A673 (cell line): ENCODE measurements at regions not wholly inside any gene's neighbourhood (a gene's known extent, or its start where the extent isn't known, plus 50 kb on each side); places are given as distances from the start of the nearest gene placed in this dataset.

Experiments used
- EZH2 ChIP-seq: fragments of 200-600 bp; sonication (generic); IDR thresholded peaks from 2 replicates; pipeline ENCODE4 v1.6.1; 2017; ENCODE audit warnings: borderline replicate concordance, low read depth, mild to moderate bottlenecking, mixed read lengths, antibody characterized with exemption, low read length; ENCODE audit not compliant: poor library complexity, severe bottlenecking
- TF ChIP-seq, protein P1 (sequence below): fragments of 300-800, 200-600 bp; sonication (generic); conservative IDR thresholded peaks from 2 replicates; pipeline ENCODE4 v1.5.1; 2017; ENCODE audit warnings: low read depth, mild to moderate bottlenecking, antibody characterized with exemption, low read length, moderate library complexity, mixed read lengths

DNA sequence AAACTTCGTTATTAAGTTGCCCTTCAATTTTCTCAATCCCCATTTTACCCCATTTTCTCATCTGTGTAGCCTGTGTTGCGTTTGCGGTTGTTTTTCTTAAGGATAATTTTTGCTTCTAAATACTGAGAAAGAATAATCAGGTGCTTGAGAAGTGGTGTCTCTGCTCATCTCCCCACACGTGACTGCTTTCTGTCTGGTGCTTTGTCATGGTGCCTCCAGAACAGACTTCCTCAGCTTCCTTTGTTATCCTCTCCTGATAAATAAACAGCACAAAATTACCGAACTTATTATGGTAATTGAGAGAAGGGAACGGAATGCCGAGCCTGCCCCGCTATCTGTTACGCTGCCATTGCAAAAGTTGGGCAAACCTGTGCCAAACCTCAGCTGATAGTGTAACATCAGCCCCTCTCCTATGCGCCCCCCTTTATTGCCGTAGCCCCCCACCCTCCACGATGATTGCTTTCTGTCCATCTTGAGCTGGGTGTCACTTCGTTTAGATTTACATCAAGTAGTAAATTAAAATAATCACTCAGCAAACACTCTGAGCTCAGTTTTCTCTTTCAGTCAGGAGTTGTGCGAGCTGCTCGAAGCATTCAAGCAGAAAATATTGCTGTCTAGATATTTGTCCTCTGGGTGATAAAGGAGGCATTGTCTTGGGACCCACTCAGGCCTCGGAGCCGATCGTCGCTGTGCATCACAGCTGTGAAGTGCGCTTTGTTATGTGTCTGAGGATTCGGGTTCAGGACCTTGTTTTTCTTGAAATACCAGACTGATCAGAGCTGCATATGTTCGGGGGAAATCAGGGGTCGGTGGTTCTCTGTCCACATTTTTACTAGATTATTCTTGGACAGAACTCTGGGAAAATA is 1008.5 kb upstream of the FANCL start:
- TF ChIP-seq, protein P1, sequence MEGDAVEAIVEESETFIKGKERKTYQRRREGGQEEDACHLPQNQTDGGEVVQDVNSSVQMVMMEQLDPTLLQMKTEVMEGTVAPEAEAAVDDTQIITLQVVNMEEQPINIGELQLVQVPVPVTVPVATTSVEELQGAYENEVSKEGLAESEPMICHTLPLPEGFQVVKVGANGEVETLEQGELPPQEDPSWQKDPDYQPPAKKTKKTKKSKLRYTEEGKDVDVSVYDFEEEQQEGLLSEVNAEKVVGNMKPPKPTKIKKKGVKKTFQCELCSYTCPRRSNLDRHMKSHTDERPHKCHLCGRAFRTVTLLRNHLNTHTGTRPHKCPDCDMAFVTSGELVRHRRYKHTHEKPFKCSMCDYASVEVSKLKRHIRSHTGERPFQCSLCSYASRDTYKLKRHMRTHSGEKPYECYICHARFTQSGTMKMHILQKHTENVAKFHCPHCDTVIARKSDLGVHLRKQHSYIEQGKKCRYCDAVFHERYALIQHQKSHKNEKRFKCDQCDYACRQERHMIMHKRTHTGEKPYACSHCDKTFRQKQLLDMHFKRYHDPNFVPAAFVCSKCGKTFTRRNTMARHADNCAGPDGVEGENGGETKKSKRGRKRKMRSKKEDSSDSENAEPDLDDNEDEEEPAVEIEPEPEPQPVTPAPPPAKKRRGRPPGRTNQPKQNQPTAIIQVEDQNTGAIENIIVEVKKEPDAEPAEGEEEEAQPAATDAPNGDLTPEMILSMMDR: no peak
- no peak for TF ChIP-seq EZH2
